LoVo (cell line): ENCODE measurements at regions not wholly inside any gene's neighbourhood (a gene's known extent, or its start where the extent isn't known, plus 50 kb on each side); places are given as distances from the start of the nearest gene placed in this dataset.

Experiments
- DNase-seq: peaks from one replicate; pipeline ENCODE4 v3.0.0-alpha.2; 2016; ENCODE audit warnings: low spot score

DNA sequence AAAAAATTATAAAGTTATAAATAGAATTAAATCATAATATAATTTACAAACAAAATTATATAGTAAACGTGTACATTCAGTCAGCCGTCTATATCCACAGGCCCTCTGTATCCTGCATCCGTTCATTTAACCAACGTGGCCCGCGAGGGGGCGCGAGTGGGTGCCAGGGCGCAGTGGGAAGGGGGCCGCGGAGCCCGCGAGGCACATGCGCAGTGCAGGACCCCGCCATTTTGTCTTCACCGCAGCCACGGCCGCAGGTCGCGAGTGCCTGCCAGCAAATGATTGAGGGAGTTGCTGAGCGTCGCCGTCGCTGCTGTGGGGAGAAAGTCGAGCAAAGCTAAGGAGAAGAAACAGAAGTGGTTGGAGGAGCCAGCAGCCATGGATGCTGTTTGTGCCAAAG, 53.4 kb upstream of the ECI2 start:
- DNase-seq = no peak

- DNase-seq = no peak
Observed at GRCh38 chr6:4187480-4187879, 52.1 kb upstream of the ECI2 start.

GRCh38 chr6:4186385-4186784, 51.0 kb upstream of the ECI2 start:
- DNase-seq = no peak

- no peak for DNase-seq
Observed at GRCh38 chr6:4185846-4186245, 50.5 kb upstream of the ECI2 start.

GRCh38 chr6:4185419-4185818, 50.0 kb upstream of the ECI2 start:
- no peak for DNase-seq
